A673 (cell line): ENCODE measurements at regions not wholly inside any gene's neighbourhood (a gene's known extent, or its start where the extent isn't known, plus 50 kb on each side); places are given as distances from the start of the nearest gene placed in this dataset.

Experiments used
- BruUV-seq: library from RNA; stranded (reverse); fragments of 400-500 nt; replicated peaks from 2 replicates; lab custom pipeline; 2021; lab: Mats Ljungman, UMichigan
- CTCF ChIA-PET: fragments of 300-600 bp; sonication (Branson Sonifier 250); formaldehyde crosslinking; loops from one replicate; lab custom pipeline; 2022; ENCODE audit warnings: antibody characterized with exemption; lab: Charles Lee
- POLR2A ChIA-PET: fragments of 300-600 bp; sonication (Branson Sonifier 250); formaldehyde crosslinking; loops from one replicate; lab custom pipeline; 2022; ENCODE audit warnings: antibody characterized with exemption; ENCODE audit not compliant: low non-redundant PET; lab: Charles Lee
- DNase-seq: peaks from one replicate; pipeline ENCODE4 v3.0.0-alpha.2; 2015; ENCODE audit warnings: low spot score
- H3K27ac ChIP-seq: fragments of 200-600 bp; sonication (generic); 2 replicates; pipeline ENCODE4 v1.5.1; 2016; ENCODE audit warnings: mixed run types, low read depth, mild to moderate bottlenecking, mixed read lengths, antibody characterized with exemption, low read length; ENCODE audit not compliant: poor library complexity, severe bottlenecking
- H3K27me3 ChIP-seq: fragments of 200-600 bp; sonication (generic); replicated peaks from 2 replicates; pipeline ENCODE4 v1.6.1; 2017; ENCODE audit warnings: mixed run types, low read depth, mild to moderate bottlenecking, mixed read lengths, antibody characterized with exemption, low read length; ENCODE audit not compliant: insufficient read depth, poor library complexity
- H3K36me3 ChIP-seq: fragments of 200-600 bp; sonication (generic); 2 replicates; pipeline ENCODE4 v1.6.1; 2016; ENCODE audit warnings: mixed run types, mild to moderate bottlenecking, mixed read lengths, antibody characterized with exemption, low read length; ENCODE audit not compliant: insufficient read depth, poor library complexity, severe bottlenecking
- H3K4me1 ChIP-seq: fragments of 200-600 bp; sonication (generic); 2 replicates; pipeline ENCODE4 v1.6.1; 2017; ENCODE audit warnings: mixed run types, mild to moderate bottlenecking, mixed read lengths, antibody characterized with exemption, low read length; ENCODE audit not compliant: insufficient read depth, poor library complexity, severe bottlenecking
- H3K4me3 ChIP-seq: fragments of 200-600 bp; sonication (generic); 2 replicates; pipeline ENCODE4 v1.5.1; 2016; ENCODE audit warnings: low read depth, mixed run types, mild to moderate bottlenecking, mixed read lengths, low read length; ENCODE audit not compliant: poor library complexity, severe bottlenecking
- H3K9me3 ChIP-seq: fragments of 200-600 bp; sonication (generic); 2 replicates; pipeline ENCODE4 v1.6.1; 2016; ENCODE audit warnings: mixed run types, low read depth, mild to moderate bottlenecking, mixed read lengths, antibody characterized with exemption, low read length; ENCODE audit not compliant: poor library complexity, severe bottlenecking
- CTCF ChIP-seq: fragments of 300-800, 200-600 bp; sonication (generic); conservative IDR thresholded peaks from 2 replicates; pipeline ENCODE4 v1.5.1; 2017; ENCODE audit warnings: low read depth, mild to moderate bottlenecking, antibody characterized with exemption, low read length, moderate library complexity, mixed read lengths
- EZH2 ChIP-seq: fragments of 200-600 bp; sonication (generic); IDR thresholded peaks from 2 replicates; pipeline ENCODE4 v1.6.1; 2017; ENCODE audit warnings: borderline replicate concordance, low read depth, mild to moderate bottlenecking, mixed read lengths, antibody characterized with exemption, low read length; ENCODE audit not compliant: poor library complexity, severe bottlenecking
- intact Hi-C: fragments of 100-400 bp; cut with micrococcal nuclease; formaldehyde crosslinking; loops from one replicate; pipeline ENCODE4 v1.10.0; 2022; ENCODE audit not compliant: unreplicated experiment

- Histone ChIP-seq H3K4me1 (no peaks in the 10 kb centered on the region), H3K27me3 (no peaks in the 10 kb centered on the region), H3K27ac (no peak overlapping the region), H3K9me3 (no peaks in the 10 kb centered on the region), H3K36me3 (no peaks in the 10 kb centered on the region), H3K4me3 (no peak overlapping the region)
- ChIA-PET CTCF (no interaction called here), POLR2A (no interaction called here)
- intact Hi-C loops = no loop called here
- no peak for DNase-seq
- TF ChIP-seq EZH2 = no peak
- no peak for TF ChIP-seq CTCF
- BruUV-seq = no TSS peak
Observed at GRCh38 chr12:20050221-20050620, 318.1 kb upstream of the PDE3A start.

- Histone ChIP-seq H3K4me1 (no peaks in the 10 kb centered on the region), H3K4me3 (no peak overlapping the region), H3K36me3 (no peaks in the 10 kb centered on the region), H3K9me3 (no peaks in the 10 kb centered on the region), H3K27ac (no peak overlapping the region), H3K27me3 (no peaks in the 10 kb centered on the region)
- DNase-seq = no peak
- TF ChIP-seq CTCF (no peak), EZH2 (no peak)
- ChIA-PET CTCF (no interaction called here), POLR2A (no interaction called here)
- intact Hi-C loops = no loop called here
- no TSS peak for BruUV-seq
Observed at GRCh38 chr12:20053782-20054181, 314.6 kb upstream of the PDE3A start.

GRCh38 chr12:20055856-20056255, 312.5 kb upstream of the PDE3A start:
- Histone ChIP-seq H3K36me3 (no peaks in the 10 kb centered on the region), H3K27me3 (no peaks in the 10 kb centered on the region), H3K9me3 (no peaks in the 10 kb centered on the region), H3K27ac (no peak overlapping the region), H3K4me1 (no peaks in the 10 kb centered on the region), H3K4me3 (no peak overlapping the region)
- POLR2A ChIA-PET = no interaction called here
- TF ChIP-seq CTCF (no peak), EZH2 (no peak)
- CTCF ChIA-PET = no interaction called here
- intact Hi-C loops = no loop called here
- BruUV-seq = no TSS peak
- DNase-seq = no peak
